Hepatocyte (in vitro differentiated cells): ENCODE measurements at regions not wholly inside any gene's neighbourhood (a gene's known extent, or its start where the extent isn't known, plus 50 kb on each side); places are given as distances from the start of the nearest gene placed in this dataset.

ENCODE experiments used
- DNase-seq: peaks from one replicate; pipeline ENCODE4 v3.0.0-alpha.2; 2016; ENCODE audit warnings: low spot score
- H2AFZ ChIP-seq: fragments of 200-600 bp; sonication (generic); 2 replicates; pipeline ENCODE4 v1.6.0; 2016; ENCODE audit warnings: antibody characterized with exemption, mild to moderate bottlenecking
- H3K27ac ChIP-seq: fragments of 200-600 bp; sonication (generic); 2 replicates; pipeline ENCODE4 v1.5.1; 2016; ENCODE audit warnings: mild to moderate bottlenecking
- H3K27me3 ChIP-seq: fragments of 200-600 bp; sonication (generic); 2 replicates; pipeline ENCODE4 v1.6.1; 2016
- H3K36me3 ChIP-seq: fragments of 200-600 bp; sonication (generic); replicated peaks from 2 replicates; pipeline ENCODE4 v1.5.1; 2016; ENCODE audit warnings: low read depth; ENCODE audit not compliant: insufficient read depth
- H3K4me1 ChIP-seq: fragments of 200-600 bp; sonication (generic); 2 replicates; pipeline ENCODE4 v1.5.1; 2016; ENCODE audit warnings: mild to moderate bottlenecking, moderate library complexity; ENCODE audit not compliant: insufficient read depth
- H3K4me2 ChIP-seq: fragments of 200-600 bp; sonication (generic); 2 replicates; pipeline ENCODE4 v1.6.0; 2016
- H3K4me3 ChIP-seq: fragments of 200-600 bp; sonication (generic); 2 replicates; pipeline ENCODE4 v1.5.1; 2016; ENCODE audit warnings: mild to moderate bottlenecking
- H3K79me2 ChIP-seq: fragments of 200-600 bp; sonication (generic); 2 replicates; pipeline ENCODE4 v1.6.0; 2017; ENCODE audit warnings: mild to moderate bottlenecking
- H3K9me2 ChIP-seq: fragments of 200-600 bp; sonication (generic); replicated peaks from 2 replicates; pipeline ENCODE4 v1.6.0; 2017; ENCODE audit warnings: mild to moderate bottlenecking; ENCODE audit not compliant: insufficient read depth
- H3K9me3 ChIP-seq: fragments of 200-600 bp; sonication (generic); 2 replicates; pipeline ENCODE4 v1.5.1; 2016; ENCODE audit warnings: low read depth, mild to moderate bottlenecking
- H4K20me1 ChIP-seq: fragments of 200-600 bp; sonication (generic); 2 replicates; pipeline ENCODE4 v1.6.0; 2016; ENCODE audit warnings: mild to moderate bottlenecking; ENCODE audit not compliant: insufficient read depth, poor library complexity, severe bottlenecking
- CTCF ChIP-seq: fragments of 200-600 bp; sonication (generic); IDR thresholded peaks from 2 replicates; pipeline ENCODE4 v1.5.1; 2016; ENCODE audit warnings: antibody characterized with exemption, mild to moderate bottlenecking; ENCODE audit not compliant: poor library complexity
- EZH2 ChIP-seq: fragments of 200-600 bp; sonication (generic); IDR thresholded peaks from 2 replicates; pipeline ENCODE4 v1.6.1; 2016; ENCODE audit warnings: antibody characterized with exemption, mild to moderate bottlenecking, borderline replicate concordance
- EZH2phosphoT487 ChIP-seq: fragments of 200-600 bp; sonication (generic); IDR thresholded peaks from one replicate; pipeline ENCODE4 v1.6.1; 2018; ENCODE audit warnings: antibody characterized with exemption, mild to moderate bottlenecking, low read depth, moderate library complexity; ENCODE audit not compliant: unreplicated experiment, severe bottlenecking
- WGBS: methylation state at CpG from one replicate; pipeline ENCODE4 v1.1.6; 2016; ENCODE audit warnings: low lambda C conversion rate; ENCODE audit errors: missing lambda C conversion rate; 5-methylcytosine and 5-hydroxymethylcytosine counted together

GRCh38 chr3:178420033-178420432, 116.2 kb upstream of the KCNMB2 start:
- Histone ChIP-seq H3K27me3 (no peaks in the 10 kb centered on the region), H4K20me1 (no peaks in the 10 kb centered on the region), H3K9me2 (no peaks in the 10 kb centered on the region), H3K4me2 (no peak overlapping the region), H2AFZ (no peak overlapping the region), H3K9me3 (no peaks in the 10 kb centered on the region), H3K4me3 (no peak overlapping the region), H3K4me1 (no peaks in the 10 kb centered on the region), H3K27ac (no peak overlapping the region), H3K79me2 (no peaks in the 10 kb centered on the region), H3K36me3 (no peaks in the 10 kb centered on the region)
- 84% methylated on average over 1 of the region's 1 CpG for WGBS
- TF ChIP-seq CTCF (no peak), EZH2phosphoT487 (no peak), EZH2 (no peak)
- no peak for DNase-seq

- H3K4me3 ChIP-seq: no peak overlapping the region
- H3K9me3 ChIP-seq: no peaks in the 10 kb centered on the region
- H3K36me3 ChIP-seq: no peaks in the 10 kb centered on the region
- no peaks in the 10 kb centered on the region for H4K20me1 ChIP-seq
- no peaks in the 10 kb centered on the region for H3K4me1 ChIP-seq
- H3K9me2 ChIP-seq: no peaks in the 10 kb centered on the region
- 55% methylated on average over 1 of the region's 1 CpG for WGBS
- no peak overlapping the region for H3K4me2 ChIP-seq
- no peaks in the 10 kb centered on the region for H3K79me2 ChIP-seq
- no peak for DNase-seq
- H2AFZ ChIP-seq: no peak overlapping the region
- no peaks in the 10 kb centered on the region for H3K27me3 ChIP-seq
- no peak for TF ChIP-seq CTCF
- no peak for TF ChIP-seq EZH2
- TF ChIP-seq EZH2phosphoT487: no peak
- no peak overlapping the region for H3K27ac ChIP-seq
Observed at GRCh38 chr3:178421069-178421468, 115.2 kb upstream of the KCNMB2 start.

GRCh38 chr3:178422406-178422805, 113.8 kb upstream of the KCNMB2 start:
- no peak for DNase-seq
- Histone ChIP-seq H4K20me1 (no peaks in the 10 kb centered on the region), H3K27ac (no peak overlapping the region), H2AFZ (no peak overlapping the region), H3K36me3 (no peaks in the 10 kb centered on the region), H3K4me3 (no peak overlapping the region), H3K9me3 (no peaks in the 10 kb centered on the region), H3K4me1 (no peaks in the 10 kb centered on the region), H3K79me2 (no peaks in the 10 kb centered on the region), H3K27me3 (no peaks in the 10 kb centered on the region), H3K9me2 (no peaks in the 10 kb centered on the region), H3K4me2 (no peak overlapping the region)
- TF ChIP-seq CTCF: no peak
- no peak for TF ChIP-seq EZH2
- TF ChIP-seq EZH2phosphoT487: no peak

- Histone ChIP-seq H2AFZ (no peak overlapping the region), H3K79me2 (no peaks in the 10 kb centered on the region), H3K9me3 (no peaks in the 10 kb centered on the region), H3K27me3 (no peaks in the 10 kb centered on the region), H3K4me2 (no peak overlapping the region), H3K4me1 (no peaks in the 10 kb centered on the region), H3K4me3 (no peak overlapping the region), H4K20me1 (no peaks in the 10 kb centered on the region), H3K27ac (no peak overlapping the region), H3K36me3 (no peaks in the 10 kb centered on the region), H3K9me2 (no peaks in the 10 kb centered on the region)
- TF ChIP-seq EZH2 (no peak), CTCF (no peak), EZH2phosphoT487 (no peak)
- DNase-seq: no peak
Observed at GRCh38 chr3:178428037-178428436, 108.2 kb upstream of the KCNMB2 start.
